ENCODE measurements at regions not wholly inside any gene's neighbourhood (a gene's known extent, or its start where the extent isn't known, plus 50 kb on each side); places are given as distances from the start of the nearest gene placed in this dataset.

DNA sequence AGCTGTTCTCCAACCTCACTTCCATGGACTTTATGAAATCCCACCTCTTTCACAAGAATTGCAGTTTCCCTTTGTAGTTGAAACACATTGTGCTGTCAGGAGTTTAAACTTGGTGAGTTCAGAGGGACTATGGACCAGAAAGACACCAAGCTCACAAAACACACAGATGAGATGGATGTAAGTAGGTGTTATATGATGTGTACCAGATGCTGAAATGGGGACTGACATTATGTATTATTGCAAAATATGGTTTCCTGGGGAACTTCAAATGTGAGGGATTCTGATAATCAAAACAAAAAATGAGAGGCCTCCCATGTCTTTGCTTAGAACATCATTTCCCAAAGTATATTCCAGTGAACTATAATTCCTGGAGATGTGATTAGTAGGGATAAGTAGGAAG is 401.1 kb upstream of the ARID1B start:
- DNase-seq (ENCODE audit: low read depth) = no peak

DNA sequence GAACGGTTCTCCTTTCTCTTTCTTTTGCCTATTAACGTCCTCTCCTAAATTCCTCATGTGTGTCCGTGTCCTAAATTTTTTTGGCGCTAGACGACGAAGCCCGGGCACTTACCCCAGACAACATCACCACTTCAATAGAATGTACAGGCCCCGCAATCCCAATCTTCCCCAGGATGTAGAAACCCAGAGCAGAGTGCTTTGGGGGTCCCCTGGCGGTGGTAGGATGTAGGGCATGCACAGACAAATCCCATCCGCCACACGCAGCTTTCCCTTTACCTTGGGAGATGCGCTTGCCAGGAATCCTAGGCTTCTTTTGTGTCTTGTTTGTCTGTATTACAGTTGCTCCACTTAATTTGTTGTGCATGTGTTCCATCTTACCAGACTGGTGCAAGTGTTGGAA is 417.3 kb upstream of the ARID1B start:
- DNase-seq (ENCODE audit: low read depth) = no peak

DNA sequence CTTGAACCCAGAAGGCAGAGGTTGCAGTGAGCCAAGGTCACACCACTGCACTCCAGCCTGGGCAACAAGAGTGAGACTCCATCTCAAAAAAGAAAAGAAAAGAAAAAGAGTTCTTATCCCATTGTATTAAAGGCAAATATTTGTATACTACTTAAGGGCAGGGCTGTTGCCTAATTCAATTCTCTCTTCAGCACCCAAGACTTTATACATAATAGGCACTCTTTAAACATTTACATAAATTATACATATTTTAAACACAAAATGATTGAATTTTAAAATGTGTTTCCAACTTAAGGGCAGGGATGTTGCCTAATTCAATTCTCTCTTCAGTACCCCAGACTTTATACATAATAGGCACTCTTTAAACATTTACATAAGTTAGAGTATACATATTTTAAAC is 424.3 kb upstream of the ARID1B start:
- DNase-seq (ENCODE audit: low read depth) = no peak

DNA sequence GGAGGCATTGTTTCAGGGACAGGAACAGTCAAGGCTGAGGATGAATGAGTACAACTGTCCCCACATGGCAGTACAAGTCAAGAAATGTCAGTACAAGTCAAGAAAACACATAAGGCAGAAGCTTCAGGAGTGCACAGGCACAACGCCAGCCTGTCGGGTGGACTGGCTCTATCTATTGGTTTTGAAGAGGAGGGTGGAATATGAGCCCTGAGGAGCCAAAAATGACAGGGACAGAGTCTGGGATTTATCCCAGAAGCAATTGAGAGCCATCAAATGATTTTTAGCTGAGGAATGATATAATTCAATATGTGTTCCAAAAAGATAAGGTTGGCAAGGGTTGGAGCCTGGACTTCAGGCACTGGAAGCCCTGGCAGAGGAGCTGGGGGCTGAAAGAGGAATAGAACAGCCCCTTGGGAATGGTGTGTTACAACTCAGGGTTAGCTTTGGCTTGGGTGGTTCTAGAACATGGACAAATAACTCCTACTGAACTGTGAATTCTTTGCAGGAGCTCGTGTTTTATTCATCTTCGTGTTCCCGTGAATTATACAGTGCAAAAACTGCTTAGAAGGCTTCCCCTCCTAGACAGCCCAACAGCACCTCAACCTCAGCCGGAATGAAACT is 425.7 kb upstream of the ARID1B start:
- DNase-seq (ENCODE audit: low read depth) = no peak

DNA sequence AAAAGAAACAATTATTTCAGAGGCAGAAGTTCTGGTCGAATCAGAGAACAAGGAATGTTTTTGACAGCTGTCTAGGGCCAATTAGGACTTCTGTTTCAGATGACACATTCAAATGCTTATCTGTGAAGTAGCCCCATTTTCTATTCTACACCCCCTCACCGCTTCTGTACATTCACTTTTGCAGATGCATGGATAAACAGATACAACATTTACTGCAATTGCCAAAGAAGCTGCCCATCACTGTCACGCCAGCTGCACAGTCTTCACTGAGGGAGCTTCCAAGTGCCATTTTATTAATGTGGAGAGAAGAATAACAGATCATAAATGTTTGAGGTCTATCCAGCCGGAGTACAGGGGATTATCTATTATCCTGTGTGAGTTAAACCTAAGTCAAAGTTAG is 426.8 kb upstream of the ARID1B start:
- DNase-seq (ENCODE audit: low read depth) = no peak

DNA sequence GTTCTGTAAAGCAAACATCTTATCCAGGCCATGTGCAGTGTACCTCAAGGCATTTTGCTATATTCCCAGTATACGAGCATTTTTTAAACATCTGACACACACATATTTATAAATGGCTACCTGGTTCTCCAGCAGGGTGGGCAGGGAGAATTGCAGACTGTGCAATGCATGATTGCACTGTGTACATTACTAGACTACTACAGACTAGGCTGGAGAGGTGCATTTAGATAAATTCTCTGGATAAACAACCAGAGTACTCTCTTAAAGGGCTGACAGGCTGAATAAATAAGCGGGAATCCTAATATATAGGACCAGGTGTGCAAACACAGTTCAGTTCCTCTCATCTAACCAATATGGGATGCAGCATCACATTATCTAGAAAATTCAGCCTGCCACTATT is 428.3 kb upstream of the ARID1B start:
- DNase-seq (ENCODE audit: low read depth) = no peak

DNA sequence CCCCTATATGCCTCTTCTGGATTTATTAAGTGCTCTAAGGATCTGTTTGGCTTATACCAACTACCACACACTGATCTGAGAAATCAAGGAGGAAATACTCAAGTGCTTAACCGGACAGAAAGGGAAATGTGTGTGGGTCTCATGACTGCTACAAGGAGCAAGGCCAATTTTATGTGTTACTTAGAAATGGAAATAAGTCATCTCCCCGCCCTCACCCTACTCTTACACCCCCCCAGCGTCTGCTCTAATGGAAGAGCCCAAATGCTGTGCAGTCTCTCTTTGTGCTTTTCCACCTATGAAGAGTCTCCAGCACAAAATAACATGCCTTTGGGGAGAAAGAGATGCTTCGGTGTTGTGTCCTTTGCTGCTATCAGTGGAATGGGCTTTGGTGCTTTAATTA is 428.8 kb upstream of the ARID1B start:
- no peak for DNase-seq (ENCODE audit: low read depth)

DNA sequence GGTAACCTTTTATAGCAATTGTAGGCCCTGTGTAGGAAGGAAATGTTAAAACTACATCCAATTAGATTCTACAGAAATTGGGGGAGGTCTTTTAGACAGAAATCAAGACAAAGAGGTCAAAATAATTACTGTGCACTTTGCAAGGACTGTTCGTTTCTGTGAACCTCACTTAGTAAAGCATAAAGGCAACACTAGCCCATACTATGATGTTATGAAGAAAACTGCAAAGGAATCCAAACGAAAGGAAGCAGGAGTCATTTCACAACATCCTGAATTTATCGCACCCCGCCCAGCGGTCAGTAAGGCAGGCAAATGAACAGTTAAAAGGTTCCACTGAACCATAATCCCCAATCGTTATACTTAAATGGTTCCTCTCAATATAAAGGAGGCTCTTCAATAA is 429.5 kb upstream of the ARID1B start:
- DNase-seq (ENCODE audit: low read depth) = no peak

DNA sequence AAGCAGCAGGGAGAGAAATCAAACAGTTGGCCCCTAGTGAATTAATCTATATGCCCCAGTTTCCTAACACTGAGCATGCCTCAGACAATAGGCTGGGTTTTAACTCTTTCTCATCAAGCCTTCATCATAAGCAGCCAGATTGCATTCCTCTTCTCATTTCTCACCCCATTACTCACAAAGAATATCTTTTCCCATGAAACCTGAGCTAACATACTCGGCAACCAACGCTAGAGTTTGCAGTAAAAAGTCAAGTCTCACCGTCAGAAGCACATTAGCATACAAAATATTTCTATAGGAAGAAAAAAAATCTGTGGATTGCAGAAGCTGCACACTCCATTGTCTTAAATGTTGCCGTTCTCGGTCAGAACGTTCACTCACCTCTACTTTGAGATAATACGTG is 429.9 kb upstream of the ARID1B start:
- DNase-seq (ENCODE audit: low read depth) = no peak

DNA sequence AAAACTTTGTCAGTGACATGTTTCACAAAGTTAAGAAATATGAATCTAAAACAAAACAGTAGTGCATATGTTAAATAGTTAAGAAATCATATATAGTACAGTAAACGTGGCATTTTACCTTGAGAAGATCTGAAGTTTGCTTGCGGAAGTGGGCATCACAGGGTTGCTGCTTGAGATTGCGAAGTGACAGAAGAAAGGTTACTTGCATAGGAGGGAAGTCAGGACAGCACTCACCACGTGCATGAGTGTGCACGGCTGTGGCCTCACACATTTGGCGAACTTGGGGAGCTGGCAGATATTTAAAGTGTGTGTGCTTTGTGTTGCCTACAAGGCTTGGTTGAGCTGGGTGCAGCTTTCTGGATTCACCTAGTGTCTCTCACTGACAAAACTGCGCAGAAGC is 431.5 kb upstream of the ARID1B start:
- DNase-seq (ENCODE audit: low read depth) = no peak

DNA sequence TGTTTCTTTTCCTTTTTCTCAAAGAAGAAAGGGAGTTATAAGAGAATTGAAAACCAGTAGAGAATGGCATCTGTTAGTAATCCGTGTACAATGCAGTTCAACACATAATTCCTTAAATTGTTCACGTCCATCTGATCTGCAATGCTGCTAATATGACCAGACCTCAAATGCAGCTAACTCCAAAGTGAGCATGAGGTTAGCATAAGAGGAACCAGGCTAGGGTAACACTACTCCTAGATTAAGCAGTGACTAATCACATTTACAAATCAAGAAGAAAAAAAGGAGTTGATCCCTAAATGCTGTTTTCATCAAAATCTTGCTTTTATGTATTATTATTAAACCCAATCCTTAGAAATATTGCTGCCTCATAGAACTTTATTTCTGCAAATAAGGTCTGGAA is 432.7 kb upstream of the ARID1B start:
- no peak for DNase-seq (ENCODE audit: low read depth)

DNA sequence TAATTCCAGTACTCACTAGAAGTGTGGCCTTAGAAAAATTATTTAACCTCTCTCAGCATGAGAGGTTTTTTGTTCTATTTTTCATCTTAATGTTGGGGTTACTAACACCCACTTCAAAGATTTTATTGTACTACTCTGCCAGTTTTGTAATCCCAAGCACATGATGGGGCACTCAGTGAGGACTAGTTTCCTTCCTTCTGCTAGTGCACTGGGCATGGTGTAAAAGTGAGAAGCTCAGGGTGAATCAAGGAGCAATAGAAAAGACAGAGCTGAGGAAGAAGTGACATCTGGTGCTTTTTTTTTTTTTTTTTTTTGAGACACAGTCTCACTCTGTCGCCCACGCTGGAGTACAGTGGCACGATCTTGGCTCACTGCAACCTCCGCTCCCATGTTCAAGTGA is 439.4 kb upstream of the ARID1B start:
- no peak for DNase-seq (ENCODE audit: low read depth)

DNA sequence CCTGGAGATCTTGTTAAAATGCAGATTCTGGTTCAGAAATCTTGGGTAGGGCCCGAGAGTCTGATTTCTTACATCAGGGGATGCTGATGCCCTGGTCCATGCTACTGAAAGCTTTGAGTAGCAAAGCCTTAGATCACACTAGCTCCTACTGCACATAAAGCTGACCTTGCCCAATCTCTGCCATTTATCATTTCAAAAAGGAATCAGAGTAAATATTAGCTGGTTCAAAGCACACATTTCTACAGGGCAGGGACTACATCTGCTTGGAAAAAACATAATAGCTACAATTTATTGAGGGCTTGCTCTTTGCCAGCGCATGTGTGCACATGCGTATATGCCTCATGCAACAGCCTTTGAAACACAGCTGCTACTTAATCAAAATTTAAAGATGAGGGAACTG is 440.4 kb upstream of the ARID1B start:
- no peak for DNase-seq (ENCODE audit: low read depth)

DNA sequence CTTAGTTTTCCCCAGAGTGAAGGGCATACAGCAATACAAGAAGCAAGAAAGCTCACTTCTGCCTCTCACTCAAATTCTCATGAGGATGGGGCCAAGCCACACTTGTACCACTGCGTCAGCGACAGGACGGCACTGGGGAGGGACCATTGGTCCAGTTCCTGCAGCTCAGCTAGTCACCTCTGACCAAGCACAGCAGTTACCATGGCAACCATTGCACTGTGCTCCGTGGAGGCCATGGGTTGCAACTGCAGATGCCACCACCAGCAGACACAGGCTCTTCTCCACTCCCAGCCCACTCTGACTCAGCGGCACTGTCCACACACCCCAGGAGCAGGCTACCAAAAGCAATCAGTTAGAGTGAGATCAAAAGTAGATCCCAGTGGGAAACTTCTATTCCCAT is 441.1 kb upstream of the ARID1B start:
- no peak for DNase-seq (ENCODE audit: low read depth)

DNA sequence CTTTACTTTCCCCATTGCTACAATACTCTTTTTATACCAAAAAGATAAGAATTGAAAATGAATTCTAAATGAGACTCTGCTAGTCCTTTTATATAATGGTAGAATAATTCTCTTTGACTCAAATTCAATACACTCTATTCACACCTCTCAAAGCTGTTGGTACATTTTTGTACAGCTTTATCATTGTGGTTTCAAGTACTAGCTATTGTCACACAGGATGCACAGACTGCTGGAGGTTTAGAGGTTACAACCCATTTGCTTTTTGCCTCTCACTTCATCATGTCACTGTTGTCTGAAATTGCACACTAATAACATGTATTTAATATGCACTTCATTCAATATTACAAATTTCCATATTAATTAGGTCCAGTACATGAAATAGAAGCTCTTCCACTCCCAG is 442.2 kb upstream of the ARID1B start:
- DNase-seq (ENCODE audit: low read depth) = no peak

DNA sequence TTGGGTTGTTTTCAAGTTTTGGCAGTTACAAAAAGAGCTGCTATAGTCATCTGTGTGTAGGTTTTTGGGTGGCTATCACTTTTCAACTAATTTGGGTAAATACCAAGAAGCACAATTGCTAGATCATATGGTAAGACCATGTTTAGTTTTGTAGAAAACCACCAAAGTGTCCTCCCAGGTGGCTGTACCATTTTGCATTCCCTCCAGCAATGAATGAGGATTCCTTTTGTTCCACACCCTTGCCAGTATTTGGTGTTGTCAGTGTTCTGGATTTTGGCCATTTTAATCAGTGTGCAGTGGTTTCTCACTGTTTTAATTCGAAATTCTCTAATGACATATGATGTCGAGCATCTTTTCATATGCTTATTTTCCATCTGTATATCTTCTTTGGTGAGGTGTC is 457.5 kb upstream of the ARID1B start:
- no peak for DNase-seq (ENCODE audit: low read depth)

DNA sequence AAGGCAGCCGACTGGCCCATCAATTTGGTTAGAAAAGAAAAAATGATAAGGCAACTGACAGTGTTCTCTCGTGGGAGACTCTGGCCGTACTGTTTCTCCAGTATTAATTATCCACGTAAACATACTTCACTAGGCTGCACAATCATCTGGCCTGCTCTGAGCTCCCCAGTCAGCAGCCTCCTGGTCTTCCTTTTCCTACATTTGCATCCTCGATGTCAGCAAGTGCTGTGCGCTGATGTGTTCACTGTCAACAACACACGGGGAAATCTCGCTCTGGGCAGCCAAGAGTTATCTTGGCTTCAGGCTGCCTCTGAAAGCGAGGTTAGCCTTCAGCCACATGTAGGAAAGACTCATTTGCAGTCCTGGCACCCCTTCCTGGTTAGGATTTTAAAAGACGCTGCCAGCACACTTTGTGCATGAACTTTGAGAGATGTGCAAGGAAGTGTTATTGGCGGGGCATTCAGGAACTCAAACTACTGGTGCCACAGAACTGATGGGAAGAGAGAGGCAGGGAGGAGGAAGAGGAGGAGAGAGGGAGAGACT is 460.5 kb upstream of the ARID1B start:
- DNase-seq (ENCODE audit: low read depth) = no peak

DNA sequence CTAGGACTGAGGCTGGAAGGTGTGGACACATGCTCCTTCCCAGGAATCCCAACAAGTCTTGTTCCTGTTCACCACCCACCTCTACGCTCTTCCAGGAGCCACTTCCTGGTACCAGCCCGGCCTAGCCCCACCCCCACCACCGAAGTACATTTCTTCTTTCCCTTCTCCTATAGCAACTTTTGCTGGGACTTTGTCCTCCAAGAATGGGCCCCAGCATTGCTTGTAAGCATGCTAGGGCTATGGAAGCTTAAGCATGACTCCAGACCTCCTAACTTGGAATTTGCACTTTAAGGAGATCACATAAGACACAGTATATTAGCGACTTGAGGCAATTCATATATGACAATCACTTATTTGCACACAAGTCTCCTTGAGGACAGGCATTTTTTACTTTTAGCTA is 462.0 kb upstream of the ARID1B start:
- no peak for DNase-seq (ENCODE audit: low read depth)

DNA sequence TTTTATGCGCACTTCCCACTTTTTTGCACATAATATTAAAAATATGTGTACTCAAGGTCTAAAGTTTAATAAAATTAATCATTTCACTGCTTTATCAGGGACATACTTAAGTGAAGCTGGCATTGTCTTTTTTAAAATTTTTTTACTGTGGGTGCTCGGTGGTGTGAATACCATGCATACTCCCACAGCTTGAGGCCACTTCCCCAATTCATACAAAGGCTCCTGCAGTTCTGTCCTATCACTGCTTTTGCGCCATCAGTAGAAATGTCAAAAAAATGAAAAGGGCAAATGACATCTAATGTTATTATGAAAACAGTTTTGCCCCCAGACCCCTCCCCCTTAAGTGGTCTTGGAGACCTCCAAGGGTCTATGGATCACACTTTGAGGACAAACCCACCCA is 464.1 kb upstream of the ARID1B start:
- no peak for DNase-seq (ENCODE audit: low read depth)

DNA sequence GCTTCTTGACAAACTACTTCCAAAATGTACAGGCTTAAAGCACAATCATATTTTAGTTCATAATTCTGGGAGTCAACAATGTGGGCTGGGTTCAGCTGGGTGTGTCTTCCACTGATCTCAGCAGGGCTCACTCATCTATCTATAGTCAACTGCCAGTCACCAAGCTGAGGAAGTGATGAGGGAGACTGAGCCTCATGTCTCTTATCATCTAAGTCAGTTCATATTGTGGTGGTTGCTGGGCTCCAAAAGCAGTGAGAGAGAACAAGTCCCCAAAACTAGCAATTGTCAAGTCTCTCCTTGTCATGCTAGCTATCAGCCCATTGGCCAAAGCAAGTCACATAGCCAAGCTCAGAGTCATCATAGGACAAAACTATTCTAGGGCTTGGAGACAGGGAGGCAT is 465.9 kb upstream of the ARID1B start:
- no peak for DNase-seq (ENCODE audit: low read depth)

DNA sequence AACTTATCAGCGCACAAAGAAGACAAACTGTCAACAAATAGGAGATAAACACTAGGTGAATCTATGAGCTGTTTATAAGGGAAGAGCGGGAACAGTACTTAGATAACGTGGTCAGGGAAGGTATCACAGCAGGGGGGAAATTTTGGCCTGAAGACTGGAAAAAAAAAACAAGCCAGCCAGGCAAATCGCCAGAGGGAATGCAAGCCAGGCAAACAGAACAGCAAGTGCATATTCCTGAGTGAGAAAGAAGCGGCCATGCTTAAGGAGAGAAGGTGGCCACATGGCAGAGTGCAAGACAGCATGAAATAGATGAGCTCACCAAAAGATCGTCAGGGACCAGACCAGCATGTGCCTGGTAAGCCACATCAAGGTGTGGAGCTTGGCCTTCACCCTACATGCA is 466.5 kb upstream of the ARID1B start:
- no peak for DNase-seq (ENCODE audit: low read depth)

DNA sequence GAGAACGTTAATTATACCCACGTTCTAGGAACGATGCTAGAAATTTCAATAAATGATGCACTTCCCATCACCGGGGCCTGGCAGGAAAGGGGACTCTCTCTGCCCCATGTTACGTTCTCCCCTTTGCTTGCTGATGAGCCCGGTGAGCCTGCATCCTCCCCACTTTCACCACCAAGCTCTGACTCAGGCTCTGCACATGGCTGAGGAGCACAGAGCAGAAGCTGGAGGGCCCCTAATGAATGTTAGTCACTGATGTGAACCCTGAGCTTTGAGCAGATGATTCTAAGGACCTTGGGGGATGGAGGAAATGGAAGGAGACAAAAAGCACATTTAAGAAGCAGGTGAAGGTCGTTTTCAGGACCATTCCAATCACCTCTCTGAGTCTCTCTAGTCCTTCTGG is 468.2 kb upstream of the ARID1B start:
- no peak for DNase-seq (ENCODE audit: low read depth)

DNA sequence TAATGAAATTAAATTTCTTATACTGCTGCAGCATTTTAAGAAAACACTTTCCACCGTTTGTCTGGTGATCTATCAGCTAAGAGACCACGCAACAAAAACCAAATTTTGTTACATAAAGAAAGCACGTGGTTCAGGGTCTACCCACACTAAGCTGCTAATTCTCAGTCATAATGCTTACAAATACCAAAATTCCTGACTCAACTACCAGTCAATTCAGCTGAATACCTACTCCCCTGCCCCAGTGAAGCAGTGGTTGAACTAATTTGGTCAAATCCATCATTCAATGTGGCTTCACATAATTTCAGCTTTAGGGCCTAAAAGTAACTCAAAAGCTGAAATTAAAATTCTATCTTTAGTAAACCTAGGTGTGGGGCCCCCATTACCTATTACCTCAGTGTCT is 468.6 kb upstream of the ARID1B start:
- no peak for DNase-seq (ENCODE audit: low read depth)

DNA sequence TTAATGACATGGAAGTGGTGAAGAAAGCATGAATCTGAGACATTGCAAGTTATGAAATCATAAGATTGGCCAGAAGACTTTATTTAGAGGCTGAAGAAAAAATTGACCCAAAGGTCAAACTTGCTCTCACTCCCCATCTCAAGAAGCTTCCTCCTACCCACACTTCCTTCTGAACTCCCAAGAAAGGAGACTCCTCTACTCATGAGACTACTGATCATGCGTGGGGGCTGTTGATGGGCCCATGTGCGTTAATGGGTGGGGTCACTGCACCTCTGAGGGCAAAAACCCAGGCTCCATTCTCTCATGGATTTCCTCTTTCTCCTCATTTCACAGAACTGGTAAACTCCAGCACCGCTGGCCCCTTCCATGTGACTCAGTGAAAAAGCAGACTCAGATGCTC is 470.6 kb upstream of the ARID1B start:
- no peak for DNase-seq (ENCODE audit: low read depth)

DNA sequence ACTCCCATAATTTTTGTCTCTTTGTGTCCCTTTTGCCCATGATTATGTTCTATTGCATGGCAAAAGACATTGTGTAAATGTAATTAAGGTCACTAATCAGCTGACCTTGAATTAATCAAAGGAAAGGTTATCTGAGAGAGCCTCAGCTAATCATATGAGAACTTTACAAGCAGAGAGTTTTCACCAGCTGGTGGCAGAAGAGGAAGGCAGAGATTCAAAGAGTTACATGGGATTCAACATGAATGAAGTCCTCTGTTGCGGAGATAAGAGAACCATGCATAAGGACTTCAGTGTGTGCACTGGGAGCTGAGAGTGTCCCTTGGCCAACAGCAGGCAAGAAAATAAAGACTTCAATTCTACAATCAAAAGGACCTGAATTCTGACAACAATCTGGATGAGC is 494.1 kb upstream of the ARID1B start:
- DNase-seq (ENCODE audit: low read depth) = no peak

Measured in fibroblast of the conjunctiva (primary cell).